T-cell (primary cell): ENCODE measurements at regions not wholly inside any gene's neighbourhood (a gene's known extent, or its start where the extent isn't known, plus 50 kb on each side); places are given as distances from the start of the nearest gene placed in this dataset.
"Not testable (repeated sequence)": the region's sequence is repeated elsewhere in the genome, so short reads cannot be mapped to it uniquely, and the experiment has no call there.

Source experiments
- ATAC-seq, 4 experiments: fragments of 200-7000 bp in 3 of 4; fragments of 150-1000 bp in 1 of 4; cut with Tn5 transposase; replicated peaks in 1 of 4; 1 replicate in 3 of 4; 2 replicates in 1 of 4; pipeline ENCODE4 v1.10.0; 2021; ENCODE audit warnings: moderate library complexity in 3 of 4, mild to moderate bottlenecking in 2 of 4, moderate number of reproducible peaks in 1 of 4
- CTCF ChIA-PET, 2 donors: fragments of 300-600 bp; sonication (Branson Sonifier 250); formaldehyde crosslinking; loops; one replicate each; lab custom pipeline; 2022; ENCODE audit warnings: antibody characterized with exemption in 2 of 2; lab: Charles Lee
- POLR2A ChIA-PET, 2 donors: fragments of 300-600 bp; sonication (Branson Sonifier 250); formaldehyde crosslinking; loops; one replicate each; lab custom pipeline; 2022; ENCODE audit warnings: antibody characterized with exemption in 2 of 2; lab: Charles Lee
- DNase-seq, 35 experiments: peaks; one replicate each; pipeline versions ENCODE4 v3.0.0 to v3.0.0-alpha.2; 2013 to 2023
- H3K27ac ChIP-seq: one replicate; pipeline ENCODE4 v1.5.1; 2013; ENCODE audit warnings: low read length
- H3K27me3 ChIP-seq, 2 experiments: replicated peaks in 1 of 2; 1 replicate in 1 of 2; 2 replicates in 1 of 2; pipeline versions ENCODE4 v1.6.1 to v1.7.0; 2013; ENCODE audit warnings: low read length in 1 of 2, mixed read lengths in 1 of 2; ENCODE audit not compliant: control insufficient read depth in 2 of 2, insufficient read depth in 2 of 2; ENCODE audit errors: extremely low read depth in 1 of 2
- H3K36me3 ChIP-seq, 2 donors: 1 replicate in 1 of 2; 2 replicates in 1 of 2; pipeline versions ENCODE4 v1.6.1 to v1.7.0; 2013; ENCODE audit warnings: low read length in 1 of 2; ENCODE audit not compliant: control insufficient read depth in 2 of 2, insufficient read depth in 1 of 2; ENCODE audit errors: extremely low read depth in 1 of 2
- H3K4me1 ChIP-seq, 2 experiments: 1 replicate in 1 of 2; 2 replicates in 1 of 2; pipeline versions ENCODE4 v1.6.1 to v1.7.0; 2013; ENCODE audit warnings: low read length in 2 of 2, mixed read lengths in 1 of 2; ENCODE audit not compliant: insufficient read depth in 2 of 2, control insufficient read depth in 1 of 2; ENCODE audit errors: extremely low read depth in 1 of 2
- H3K4me3 ChIP-seq, 2 donors: 1 replicate in 1 of 2; 2 replicates in 1 of 2; pipeline versions ENCODE4 v1.5.1 to v1.7.0; 2013; ENCODE audit warnings: mild to moderate bottlenecking in 2 of 2, low read length in 1 of 2, moderate library complexity in 1 of 2; ENCODE audit not compliant: control insufficient read depth in 1 of 2; ENCODE audit errors: extremely low read depth in 1 of 2
- H3K9me3 ChIP-seq: 2 replicates; pipeline ENCODE4 v1.7.0; 2013
- H3K27ac Mint-ChIP-seq, 2 donors: one replicate each; pipeline ENCODE4 v1.8.0; 2020 to 2021; ENCODE audit warnings: mild to moderate bottlenecking in 2 of 2, mixed read lengths in 2 of 2
- H3K27me3 Mint-ChIP-seq, 2 donors: one replicate each; pipeline ENCODE4 v1.8.0; 2021 to 2022; ENCODE audit warnings: mixed read lengths in 2 of 2
- H3K36me3 Mint-ChIP-seq: one replicate; pipeline ENCODE4 v1.8.0; 2021; ENCODE audit warnings: mixed read lengths
- H3K4me1 Mint-ChIP-seq, 3 donors: one replicate each; pipeline ENCODE4 v1.8.0; 2020 to 2022; ENCODE audit warnings: mixed read lengths in 3 of 3, mild to moderate bottlenecking in 1 of 3
- H3K4me3 Mint-ChIP-seq, 3 donors: one replicate each; pipeline ENCODE4 v1.8.0; 2020 to 2022; ENCODE audit warnings: mild to moderate bottlenecking in 3 of 3, mixed read lengths in 3 of 3, moderate library complexity in 3 of 3
- H3K9me3 Mint-ChIP-seq, 3 donors: one replicate each; pipeline ENCODE4 v1.8.0; 2020 to 2022; ENCODE audit warnings: mixed read lengths in 3 of 3
- WGBS: methylation state at CpG from one replicate; pipeline ENCODE4 v1.1.5; 2013; ENCODE audit warnings: missing lambda C conversion rate; ENCODE audit not compliant: insufficient coverage; 5-methylcytosine and 5-hydroxymethylcytosine counted together

DNA sequence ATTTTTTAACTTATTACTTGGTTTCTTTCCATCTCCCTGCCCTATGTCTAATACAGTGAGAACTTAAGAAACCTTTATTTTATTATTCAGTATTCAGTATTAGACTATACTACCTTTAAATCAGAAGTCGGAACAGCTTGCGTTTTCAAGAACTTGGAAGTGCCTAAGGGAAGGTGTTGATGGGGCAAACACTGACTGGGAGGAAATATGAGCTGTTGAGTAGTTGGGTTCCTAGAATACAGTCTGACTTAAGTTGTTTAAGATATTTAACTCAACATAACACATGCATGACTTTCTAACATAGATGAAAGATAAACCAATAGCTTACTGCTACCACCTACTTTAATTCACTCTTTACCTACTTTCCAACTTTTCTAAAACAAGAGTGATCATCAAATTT lies 1048.1 kb downstream of the ROBO2 start:
- Histone ChIP-seq H3K4me3 (no peak overlapping the region), H3K27me3 (no peaks in the 10 kb centered on the region), H3K36me3 (no peaks in the 10 kb centered on the region), H3K9me3 (no peaks in the 10 kb centered on the region), H3K27ac (no peak overlapping the region), H3K4me1 (no peaks in the 10 kb centered on the region)
- Mint-ChIP-seq H3K27me3 (no peaks in the 10 kb centered on the region), H3K27ac (no peak overlapping the region), H3K4me3 (no peak overlapping the region), H3K4me1 (no peaks in the 10 kb centered on the region), H3K36me3 (no peaks in the 10 kb centered on the region), H3K9me3 (peaks cover 15 to 25% (median 16%) of the 10 kb centered on the region in 3 donors)
- ATAC-seq (no peak), DNase-seq (no peak)
- CTCF ChIA-PET, result no interaction called here
- WGBS, result no CpG with 5 or more reads among the region's 2 CpGs
- POLR2A ChIA-PET, result no interaction called here

DNA sequence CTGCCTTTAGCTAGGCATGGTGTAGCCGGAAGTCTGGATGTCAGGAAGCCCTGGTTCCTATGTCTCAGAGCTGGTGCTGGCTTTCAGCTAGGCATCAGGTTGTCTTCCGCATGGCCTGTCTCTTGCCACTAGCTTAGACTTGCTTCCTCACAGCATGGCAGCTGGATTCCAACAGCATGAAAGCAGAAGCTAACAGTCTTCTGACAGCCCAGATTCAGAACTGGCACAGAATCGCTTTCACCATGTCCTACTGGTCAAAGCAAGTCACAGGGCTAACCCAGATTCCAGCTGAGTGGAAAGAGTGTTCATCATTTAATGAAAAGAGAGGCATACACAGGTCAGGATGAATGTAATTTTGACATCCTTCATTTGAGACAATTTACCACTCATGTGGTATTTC lies 1050.5 kb downstream of the ROBO2 start:
- POLR2A ChIA-PET, result interaction anchor here in 1 of 2 donors (0.6 kb wide), 1 partner anchor 16 kb away, joined by 3 read pairs; no protein-coding TSS in a partner anchor
- ATAC-seq, result no peak
- Mint-ChIP-seq H3K36me3 (no peaks in the 10 kb centered on the region), H3K27ac (no peak overlapping the region), H3K4me3 (no peak overlapping the region), H3K9me3 (peaks cover 21 to 27% (median 22%) of the 10 kb centered on the region in 3 donors), H3K27me3 (no peaks in the 10 kb centered on the region), H3K4me1 (no peaks in the 10 kb centered on the region)
- no peak overlapping the region for H3K27ac ChIP-seq
- no peak for DNase-seq
- no peak overlapping the region for H3K4me3 ChIP-seq
- WGBS, result 96% methylated on average over 2 of the region's 3 CpGs
- H3K4me1 ChIP-seq, result no peaks in the 10 kb centered on the region
- no peaks in the 10 kb centered on the region for H3K9me3 ChIP-seq
- H3K27me3 ChIP-seq, result no peaks in the 10 kb centered on the region
- no peaks in the 10 kb centered on the region for H3K36me3 ChIP-seq
- CTCF ChIA-PET, result no interaction called here

DNA sequence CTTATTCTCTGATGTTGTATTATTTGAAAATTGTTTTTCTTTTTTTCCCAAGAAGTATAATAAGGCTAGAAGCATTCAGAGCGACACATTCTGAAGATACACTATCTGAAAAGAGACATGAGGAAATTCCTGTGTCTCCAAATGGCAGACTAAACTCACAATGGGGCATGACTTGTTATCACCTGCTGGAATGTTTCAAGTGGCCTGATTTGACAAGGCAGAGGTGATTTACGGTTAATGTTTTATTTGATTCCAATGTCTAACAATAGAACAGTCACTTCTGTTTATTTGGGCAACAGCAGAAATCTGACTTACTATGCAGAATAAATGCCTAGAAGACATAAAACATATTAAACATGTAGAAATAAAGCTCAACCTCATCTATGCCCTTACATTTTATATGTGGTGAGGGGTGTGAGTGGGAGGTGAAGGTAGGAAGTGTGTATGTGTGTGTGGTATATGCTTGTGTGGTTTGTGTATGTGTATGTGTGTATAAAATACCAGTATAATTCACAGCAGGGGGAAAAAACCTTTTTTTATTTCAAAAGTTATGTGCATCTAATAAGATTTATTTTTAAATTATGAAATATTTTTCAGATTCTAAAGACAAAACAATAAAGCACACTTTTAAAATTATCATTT lies 1051.7 kb downstream of the ROBO2 start:
- H3K4me1 ChIP-seq, result no peaks in the 10 kb centered on the region
- WGBS, result no CpG with 5 or more reads among the region's 2 CpGs
- no peaks in the 10 kb centered on the region for H3K27me3 ChIP-seq
- ChIA-PET POLR2A (no interaction called here), CTCF (no interaction called here)
- no peak for ATAC-seq
- H3K36me3 ChIP-seq, result no peaks in the 10 kb centered on the region
- no peaks in the 10 kb centered on the region for H3K9me3 ChIP-seq
- Mint-ChIP-seq H3K36me3 (no peaks in the 10 kb centered on the region), H3K27me3 (no peaks in the 10 kb centered on the region), H3K4me3 (no peak overlapping the region), H3K9me3 (peaks cover 18 to 28% (median 25%) of the 10 kb centered on the region in 3 donors), H3K27ac (no peak overlapping the region), H3K4me1 (no peaks in the 10 kb centered on the region)
- no peak overlapping the region for H3K4me3 ChIP-seq
- DNase-seq, result no peak
- no peak overlapping the region for H3K27ac ChIP-seq

DNA sequence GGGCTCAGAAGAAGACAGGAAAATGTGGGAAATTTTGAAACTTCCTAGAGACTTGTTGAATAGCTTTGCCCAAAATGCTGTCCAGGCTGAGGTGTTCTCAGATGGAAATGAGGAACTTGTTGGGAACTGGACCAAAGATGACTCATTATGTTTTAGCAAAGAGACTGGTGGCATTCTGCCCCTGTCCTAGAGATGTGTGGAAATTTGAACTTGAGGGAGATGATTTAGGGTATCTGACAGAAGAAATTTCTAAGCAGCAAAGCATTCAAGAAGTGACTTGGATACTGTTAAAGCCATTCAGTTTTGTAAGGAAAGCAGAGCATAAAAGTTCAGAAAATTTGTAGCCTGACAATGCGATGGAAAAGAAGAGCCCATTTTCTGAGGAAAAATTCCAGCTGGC lies 1052.7 kb downstream of the ROBO2 start:
- 83% methylated on average over 1 of the region's 1 CpG for WGBS
- ATAC-seq, H3K36me3 Mint-ChIP-seq, H3K4me1 Mint-ChIP-seq, H3K27me3 ChIP-seq, DNase-seq, H3K27me3 Mint-ChIP-seq, H3K4me3 ChIP-seq, H3K4me3 Mint-ChIP-seq, H3K27ac ChIP-seq, H3K36me3 ChIP-seq, H3K27ac Mint-ChIP-seq, POLR2A ChIA-PET, H3K9me3 ChIP-seq, CTCF ChIA-PET, H3K4me1 ChIP-seq: not testable (repeated sequence)
- peaks cover 20 to 28% (median 21%) of the 10 kb centered on the region in 3 donors for H3K9me3 Mint-ChIP-seq

DNA sequence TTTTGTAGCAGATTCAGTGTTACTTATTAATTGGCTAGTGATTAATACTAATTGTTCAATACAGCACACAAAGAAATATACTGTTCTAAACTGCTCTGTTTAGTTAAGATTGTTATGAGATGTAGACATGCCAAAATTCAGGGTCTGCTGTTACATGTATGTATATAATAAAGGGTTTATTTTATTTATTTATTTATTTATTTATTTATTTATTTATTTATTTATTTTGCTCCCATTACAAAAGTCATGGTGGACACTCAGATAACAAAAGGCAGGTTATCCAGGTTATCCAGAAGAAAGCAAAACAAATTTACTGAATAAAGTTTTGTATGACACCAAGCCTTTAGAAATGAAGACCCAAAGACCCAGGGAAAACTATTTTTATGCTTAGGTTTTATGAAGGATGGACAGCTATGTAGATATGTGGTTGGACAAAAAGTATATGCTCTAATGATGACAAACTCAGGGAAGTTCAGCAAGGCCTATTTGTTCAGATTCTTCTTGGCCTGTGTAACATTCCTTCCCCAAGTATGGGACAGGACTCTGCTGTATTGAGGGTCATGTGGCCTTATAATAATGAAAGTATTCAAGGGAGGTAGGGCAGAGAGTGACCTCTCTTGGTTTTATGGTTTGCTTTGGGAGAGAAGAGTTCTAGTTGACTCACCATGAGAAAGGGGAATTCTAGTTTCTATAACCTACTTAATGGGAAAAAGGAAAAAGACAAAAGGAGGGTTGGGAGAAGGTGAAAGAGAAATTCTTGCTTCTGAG lies 1056.8 kb downstream of the ROBO2 start:
- no peak overlapping the region for H3K27ac ChIP-seq
- DNase-seq (no peak), ATAC-seq (no peak)
- H3K27me3 ChIP-seq, result no peaks in the 10 kb centered on the region
- Mint-ChIP-seq H3K27ac (no peak overlapping the region), H3K4me1 (no peaks in the 10 kb centered on the region), H3K27me3 (no peaks in the 10 kb centered on the region), H3K9me3 (peaks cover 20 to 30% (median 22%) of the 10 kb centered on the region in 3 donors), H3K4me3 (no peak overlapping the region), H3K36me3 (no peaks in the 10 kb centered on the region)
- H3K9me3 ChIP-seq, result no peaks in the 10 kb centered on the region
- ChIA-PET POLR2A (no interaction called here), CTCF (no interaction called here)
- no peaks in the 10 kb centered on the region for H3K4me1 ChIP-seq
- no peaks in the 10 kb centered on the region for H3K36me3 ChIP-seq
- H3K4me3 ChIP-seq, result no peak overlapping the region

DNA sequence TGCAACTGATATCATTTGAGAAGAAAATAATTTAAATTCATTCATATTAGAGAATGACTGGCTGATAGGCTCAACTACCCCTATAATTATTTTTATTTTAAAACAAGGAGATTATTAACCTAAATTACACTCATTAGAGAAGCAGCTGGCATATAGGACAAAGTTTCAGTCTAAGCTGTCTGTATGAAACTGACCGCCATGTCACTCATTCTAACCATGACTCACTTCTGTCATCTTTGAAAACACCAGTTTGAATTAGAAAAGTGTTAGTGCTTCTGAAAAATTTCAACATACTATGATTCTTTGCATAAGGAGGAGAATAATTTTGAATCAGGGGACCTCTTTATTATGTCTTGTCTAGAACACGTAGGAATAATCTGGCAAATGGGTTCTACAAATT lies 1058.5 kb downstream of the ROBO2 start:
- ATAC-seq (no peak), DNase-seq (no peak)
- CTCF ChIA-PET, result no interaction called here
- no CpG with 5 or more reads among the region's 2 CpGs for WGBS
- Histone ChIP-seq H3K4me3 (no peak overlapping the region), H3K27ac (no peak overlapping the region), H3K27me3 (no peaks in the 10 kb centered on the region), H3K4me1 (no peaks in the 10 kb centered on the region), H3K36me3 (no peaks in the 10 kb centered on the region), H3K9me3 (no peaks in the 10 kb centered on the region)
- H3K27ac Mint-ChIP-seq, result no peak overlapping the region
- H3K36me3 Mint-ChIP-seq, result no peaks in the 10 kb centered on the region
- POLR2A ChIA-PET, result no interaction called here
- H3K4me1 Mint-ChIP-seq, result no peaks in the 10 kb centered on the region
- H3K4me3 Mint-ChIP-seq, result no peak overlapping the region
- no peaks in the 10 kb centered on the region for H3K27me3 Mint-ChIP-seq
- peaks cover 15 to 21% (median 16%) of the 10 kb centered on the region in 3 donors for H3K9me3 Mint-ChIP-seq
